Endothelial cell (in vitro differentiated cells): ENCODE measurements at regions not wholly inside any gene's neighbourhood (a gene's known extent, or its start where the extent isn't known, plus 50 kb on each side); places are given as distances from the start of the nearest gene placed in this dataset.

Experiments
- DNase-seq: peaks from one replicate; pipeline ENCODE4 v3.0.0; 2021; ENCODE audit warnings: low spot score
- H3K27ac Mint-ChIP-seq: one replicate; pipeline ENCODE4 v1.8.0; 2021; ENCODE audit warnings: mixed read lengths, inconsistent platforms; ENCODE audit not compliant: unreplicated experiment
- H3K27me3 Mint-ChIP-seq: one replicate; pipeline ENCODE4 v1.8.0; 2021; ENCODE audit warnings: mild to moderate bottlenecking, moderate library complexity, mixed read lengths, inconsistent platforms; ENCODE audit not compliant: unreplicated experiment
- H3K36me3 Mint-ChIP-seq: one replicate; pipeline ENCODE4 v1.8.0; 2021; ENCODE audit warnings: mild to moderate bottlenecking, low read depth, mixed read lengths, inconsistent platforms; ENCODE audit not compliant: unreplicated experiment
- H3K4me1 Mint-ChIP-seq: one replicate; pipeline ENCODE4 v1.8.0; 2021; ENCODE audit warnings: mild to moderate bottlenecking, mixed read lengths, inconsistent platforms; ENCODE audit not compliant: unreplicated experiment
- H3K4me3 Mint-ChIP-seq: one replicate; pipeline ENCODE4 v1.8.0; 2021; ENCODE audit warnings: mild to moderate bottlenecking, mixed read lengths, inconsistent platforms; ENCODE audit not compliant: unreplicated experiment
- H3K9me3 Mint-ChIP-seq: one replicate; pipeline ENCODE4 v1.8.0; 2021; ENCODE audit warnings: mixed read lengths, inconsistent platforms; ENCODE audit not compliant: unreplicated experiment
- TF ChIP-seq, protein P1 (sequence below): fragments of 200-600 bp; sonication (generic); IDR thresholded peaks from one replicate; pipeline ENCODE4 v1.5.0; 2021; ENCODE audit warnings: antibody characterized with exemption; ENCODE audit not compliant: unreplicated experiment

- TF ChIP-seq, protein P1, sequence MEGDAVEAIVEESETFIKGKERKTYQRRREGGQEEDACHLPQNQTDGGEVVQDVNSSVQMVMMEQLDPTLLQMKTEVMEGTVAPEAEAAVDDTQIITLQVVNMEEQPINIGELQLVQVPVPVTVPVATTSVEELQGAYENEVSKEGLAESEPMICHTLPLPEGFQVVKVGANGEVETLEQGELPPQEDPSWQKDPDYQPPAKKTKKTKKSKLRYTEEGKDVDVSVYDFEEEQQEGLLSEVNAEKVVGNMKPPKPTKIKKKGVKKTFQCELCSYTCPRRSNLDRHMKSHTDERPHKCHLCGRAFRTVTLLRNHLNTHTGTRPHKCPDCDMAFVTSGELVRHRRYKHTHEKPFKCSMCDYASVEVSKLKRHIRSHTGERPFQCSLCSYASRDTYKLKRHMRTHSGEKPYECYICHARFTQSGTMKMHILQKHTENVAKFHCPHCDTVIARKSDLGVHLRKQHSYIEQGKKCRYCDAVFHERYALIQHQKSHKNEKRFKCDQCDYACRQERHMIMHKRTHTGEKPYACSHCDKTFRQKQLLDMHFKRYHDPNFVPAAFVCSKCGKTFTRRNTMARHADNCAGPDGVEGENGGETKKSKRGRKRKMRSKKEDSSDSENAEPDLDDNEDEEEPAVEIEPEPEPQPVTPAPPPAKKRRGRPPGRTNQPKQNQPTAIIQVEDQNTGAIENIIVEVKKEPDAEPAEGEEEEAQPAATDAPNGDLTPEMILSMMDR, result no peak
- DNase-seq, result no peak
- peaks cover 15% of the 10 kb centered on the region for H3K9me3 Mint-ChIP-seq
- H3K4me1 Mint-ChIP-seq, result no peaks in the 10 kb centered on the region
- no peak overlapping the region for H3K27ac Mint-ChIP-seq
- H3K27me3 Mint-ChIP-seq, result peaks cover 1% of the 10 kb centered on the region
- H3K4me3 Mint-ChIP-seq, result no peak overlapping the region
- H3K36me3 Mint-ChIP-seq, result peaks cover 12% of the 10 kb centered on the region
Observed at GRCh38 chr13:33479105-33479504, 193.6 kb upstream of the STARD13 start.

- peaks cover 16% of the 10 kb centered on the region for H3K36me3 Mint-ChIP-seq
- H3K27me3 Mint-ChIP-seq, result peaks cover 3% of the 10 kb centered on the region
- TF ChIP-seq, protein P1, result no peak
- peaks cover 15% of the 10 kb centered on the region for H3K9me3 Mint-ChIP-seq
- H3K4me1 Mint-ChIP-seq, result no peaks in the 10 kb centered on the region
- DNase-seq, result no peak
- H3K27ac Mint-ChIP-seq, result no peak overlapping the region
- no peak overlapping the region for H3K4me3 Mint-ChIP-seq
Observed at GRCh38 chr13:33480561-33480960, 195.0 kb upstream of the STARD13 start.

DNA sequence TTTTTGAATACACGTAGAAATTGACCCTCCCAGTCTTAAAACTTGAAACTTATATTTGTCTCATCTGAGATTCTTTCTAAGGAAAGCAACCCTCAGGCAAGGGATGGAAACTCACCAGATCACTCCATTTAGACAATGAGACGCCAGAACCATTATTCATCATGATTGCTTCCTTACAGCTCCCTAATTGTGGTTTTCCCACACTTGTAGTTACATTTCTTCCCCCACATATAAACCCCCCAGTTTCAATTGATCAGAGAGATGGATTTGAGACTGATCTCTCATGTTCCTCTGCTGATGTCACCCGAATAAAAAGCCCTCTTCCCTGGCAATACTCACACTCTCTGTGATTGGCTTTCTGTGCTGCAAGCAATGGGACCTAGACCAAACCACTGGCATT, 197.9 kb upstream of the STARD13 start:
- peaks cover 2% of the 10 kb centered on the region for H3K27me3 Mint-ChIP-seq
- H3K27ac Mint-ChIP-seq, result no peak overlapping the region
- peaks cover 6% of the 10 kb centered on the region for H3K4me1 Mint-ChIP-seq
- H3K36me3 Mint-ChIP-seq, result peaks cover 6% of the 10 kb centered on the region
- no peak for DNase-seq
- TF ChIP-seq, protein P1, result no peak
- peak overlapping the region; percentile 9 for H3K4me3 Mint-ChIP-seq
- H3K9me3 Mint-ChIP-seq, result no peaks in the 10 kb centered on the region

GRCh38 chr13:33485247-33485646, 199.7 kb upstream of the STARD13 start:
- Mint-ChIP-seq H3K4me3 (no peak overlapping the region), H3K4me1 (peaks cover 6% of the 10 kb centered on the region), H3K36me3 (peaks cover 6% of the 10 kb centered on the region)

DNA sequence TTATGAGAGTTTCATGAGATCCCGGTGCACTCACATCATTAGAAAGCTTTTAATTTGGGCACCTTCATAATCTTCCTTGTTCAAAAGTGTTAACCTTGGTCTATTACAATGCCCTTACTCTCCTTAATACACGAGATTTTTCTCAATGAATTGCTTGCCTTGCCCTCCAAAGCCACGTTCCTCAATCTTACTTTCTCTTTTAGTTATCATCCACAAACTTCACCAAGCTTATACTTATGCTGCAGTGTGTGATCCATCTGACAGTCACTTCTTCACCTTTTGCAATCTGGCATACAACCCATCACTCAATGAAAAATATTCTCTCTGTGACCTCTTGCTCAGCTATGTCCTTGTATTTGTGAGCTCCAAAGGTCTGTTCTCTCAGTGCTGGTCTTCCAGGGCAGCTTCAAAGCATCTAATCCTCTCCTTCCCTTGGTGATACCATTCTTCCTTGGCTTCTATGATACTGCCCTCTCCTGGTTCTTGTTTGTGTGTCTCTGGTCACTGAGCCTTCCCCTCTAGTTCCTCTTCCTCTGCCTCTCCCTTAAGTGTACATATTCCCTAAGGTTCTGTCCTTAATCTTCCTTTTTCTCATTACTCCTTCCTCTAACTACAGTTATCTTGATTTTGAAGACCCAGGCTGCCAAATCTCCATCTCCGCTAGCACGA, 202.2 kb upstream of the STARD13 start:
- no peak for DNase-seq
- Mint-ChIP-seq H3K9me3 (no peaks in the 10 kb centered on the region), H3K27ac (no peak overlapping the region)

More at GRCh38 chr13:33485247-33485646, 199.7 kb upstream of the STARD13 start:
- TF ChIP-seq, protein P1, result no peak
- H3K9me3 Mint-ChIP-seq, result no peaks in the 10 kb centered on the region
- DNase-seq, result no peak
- peaks cover 4% of the 10 kb centered on the region for H3K27me3 Mint-ChIP-seq
- H3K27ac Mint-ChIP-seq, result no peak overlapping the region

More for the DNA sequence above, 202.2 kb upstream of the STARD13 start:
- Mint-ChIP-seq H3K36me3 (peaks cover 6% of the 10 kb centered on the region), H3K4me3 (no peak overlapping the region), H3K27me3 (peaks cover 4% of the 10 kb centered on the region), H3K4me1 (peaks cover 9% of the 10 kb centered on the region)
- TF ChIP-seq, protein P1, result no peak
